ENCODE measurements at regions not wholly inside any gene's neighbourhood (a gene's known extent, or its start where the extent isn't known, plus 50 kb on each side); places are given as distances from the start of the nearest gene placed in this dataset.
"Not testable (repeated sequence)": the region's sequence is repeated elsewhere in the genome, so short reads cannot be mapped to it uniquely, and the experiment has no call there.

GRCh38 chr13:54415753-54416366 lies 1387.2 kb downstream of the OLFM4 start:
- no peak for DNase-seq

GRCh38 chr13:54422946-54423345 lies 1394.3 kb downstream of the OLFM4 start:
- not testable (repeated sequence) for DNase-seq

GRCh38 chr13:54424344-54424743 lies 1395.7 kb downstream of the OLFM4 start:
- no peak for DNase-seq

GRCh38 chr13:54433493-54434206 lies 1405.0 kb downstream of the OLFM4 start:
- no peak for DNase-seq

GRCh38 chr13:54440853-54441400 lies 1412.3 kb downstream of the OLFM4 start:
- not testable (repeated sequence) for DNase-seq

- no peak for DNase-seq
Observed at GRCh38 chr13:54445453-54445852, 1416.8 kb downstream of the OLFM4 start.

- DNase-seq, result no peak
Observed at GRCh38 chr13:54445865-54446264, 1417.3 kb downstream of the OLFM4 start.

GRCh38 chr13:54449922-54450321 lies 1421.3 kb downstream of the OLFM4 start:
- DNase-seq, result no peak

GRCh38 chr13:54484166-54484565 lies 1455.6 kb downstream of the OLFM4 start:
- no peak for DNase-seq

- no peak for DNase-seq
Observed at GRCh38 chr13:54486421-54487166, 1458.0 kb downstream of the OLFM4 start.

- DNase-seq, result no peak
Observed at GRCh38 chr13:54489359-54489758, 1460.7 kb downstream of the OLFM4 start.

GRCh38 chr13:54492995-54493394 lies 1464.4 kb downstream of the OLFM4 start:
- no peak for DNase-seq

GRCh38 chr13:54511366-54511765 lies 1482.8 kb downstream of the OLFM4 start:
- no peak for DNase-seq

GRCh38 chr13:54513254-54513653 lies 1484.6 kb downstream of the OLFM4 start:
- DNase-seq, result no peak

- no peak for DNase-seq
Observed at GRCh38 chr13:54536112-54536511, 1507.5 kb downstream of the OLFM4 start.

GRCh38 chr13:54563286-54563685 lies 1534.7 kb downstream of the OLFM4 start:
- no peak for DNase-seq

GRCh38 chr13:54572037-54572436 lies 1543.4 kb downstream of the OLFM4 start:
- DNase-seq, result not testable (repeated sequence)

GRCh38 chr13:54573186-54573585 lies 1544.6 kb downstream of the OLFM4 start:
- DNase-seq, result no peak

GRCh38 chr13:54574791-54575190 lies 1546.2 kb downstream of the OLFM4 start:
- no peak for DNase-seq

GRCh38 chr13:54591540-54591939 lies 1562.9 kb downstream of the OLFM4 start:
- DNase-seq, result no peak

- DNase-seq, result no peak
Observed at GRCh38 chr13:54592201-54592600, 1563.6 kb downstream of the OLFM4 start.

- DNase-seq, result no peak
Observed at GRCh38 chr13:54593504-54593903, 1564.9 kb downstream of the OLFM4 start.

GRCh38 chr13:54597540-54598088 lies 1569.0 kb downstream of the OLFM4 start:
- no peak for DNase-seq

Data from right hindlimb (tissue), 1 donor.